Glomerular visceral epithelial cell (primary cell): ENCODE measurements at regions not wholly inside any gene's neighbourhood (a gene's known extent, or its start where the extent isn't known, plus 50 kb on each side); places are given as distances from the start of the nearest gene placed in this dataset.

Experiments
- DNase-seq: peaks from one replicate; pipeline ENCODE4 v3.0.0-alpha.2; 2016; ENCODE audit errors: extremely low spot score

- DNase-seq, result no peak
These were observed 188.1 kb upstream of the CDKN3 start for GRCh38 chr14:54208751-54209150.

GRCh38 chr14:54209511-54210250 is 187.1 kb upstream of the CDKN3 start:
- peak; percentile 57 for DNase-seq

GRCh38 chr14:54211551-54212308 is 185.1 kb upstream of the CDKN3 start:
- DNase-seq, result peak; percentile 74

- DNase-seq, result no peak
These were observed 183.3 kb upstream of the CDKN3 start for GRCh38 chr14:54213536-54213935.

- DNase-seq, result no peak
These were observed 180.0 kb upstream of the CDKN3 start for GRCh38 chr14:54216827-54217226.

GRCh38 chr14:54219261-54220070 is 177.3 kb upstream of the CDKN3 start:
- no peak for DNase-seq

GRCh38 chr14:54220071-54220703 is 176.6 kb upstream of the CDKN3 start:
- no peak for DNase-seq

GRCh38 chr14:54220704-54221431 is 175.9 kb upstream of the CDKN3 start:
- no peak for DNase-seq

- DNase-seq, result no peak
These were observed 175.4 kb upstream of the CDKN3 start for GRCh38 chr14:54221432-54221803.

- DNase-seq, result no peak
These were observed 174.8 kb upstream of the CDKN3 start for GRCh38 chr14:54221971-54222370.

GRCh38 chr14:54223831-54224402 is 172.9 kb upstream of the CDKN3 start:
- no peak for DNase-seq

GRCh38 chr14:54225457-54226060 is 171.2 kb upstream of the CDKN3 start:
- DNase-seq, result no peak

- DNase-seq, result no peak
These were observed 170.7 kb upstream of the CDKN3 start for GRCh38 chr14:54226103-54226502.

GRCh38 chr14:54226558-54226957 is 170.2 kb upstream of the CDKN3 start:
- DNase-seq, result no peak

GRCh38 chr14:54229136-54229535 is 167.7 kb upstream of the CDKN3 start:
- no peak for DNase-seq

- no peak for DNase-seq
These were observed 166.2 kb upstream of the CDKN3 start for GRCh38 chr14:54230645-54231044.

GRCh38 chr14:54232735-54233134 is 164.1 kb upstream of the CDKN3 start:
- DNase-seq, result no peak

- no peak for DNase-seq
These were observed 155.3 kb upstream of the CDKN3 start for GRCh38 chr14:54241517-54241916.

GRCh38 chr14:54251356-54251755 is 145.5 kb upstream of the CDKN3 start:
- DNase-seq, result peak; percentile 19

GRCh38 chr14:54252072-54252730 is 144.6 kb upstream of the CDKN3 start:
- DNase-seq, result peak; percentile 94
